HepG2 (cell line): ENCODE measurements at regions not wholly inside any gene's neighbourhood (a gene's known extent, or its start where the extent isn't known, plus 50 kb on each side); places are given as distances from the start of the nearest gene placed in this dataset.

ENCODE experiments used
- CEBPB ChIP-seq: IDR thresholded peaks from 2 replicates; pipeline ENCODE4 v1.6.1; 2011; ENCODE audit warnings: low read depth, low read length, improper control_type of control experiment, borderline replicate concordance
- CTCF ChIP-seq: sonication (generic); formaldehyde crosslinking; IDR thresholded peaks from 2 replicates; pipeline ENCODE4 v1.5.0; 2020; ENCODE audit warnings: mild to moderate bottlenecking, missing genetic modification reagents, moderate library complexity
- ETV6 ChIP-seq: sonication (generic); formaldehyde crosslinking; conservative IDR thresholded peaks from 2 replicates; pipeline ENCODE4 v1.4.0; 2020; ENCODE audit warnings: missing genetic modification reagents
- MXD4 ChIP-seq: IDR thresholded peaks from 2 replicates; pipeline ENCODE4 v1.6.1; 2016; ENCODE audit warnings: mild to moderate bottlenecking, missing biosample characterization, missing genetic modification reagents
- MYC ChIP-seq: sonication (generic); formaldehyde crosslinking; IDR thresholded peaks from 2 replicates; pipeline ENCODE4 v1.9.0; 2021; ENCODE audit warnings: missing genetic modification reagents, borderline replicate concordance
- NFYB ChIP-seq: sonication (generic); formaldehyde crosslinking; IDR thresholded peaks from 2 replicates; pipeline ENCODE4 v1.4.0; 2020; ENCODE audit warnings: missing genetic modification reagents
- SOX6 ChIP-seq, 2 experiments: fragments of 450-650 bp in 1 of 2; sonication (generic) in 1 of 2; formaldehyde crosslinking in 1 of 2; IDR thresholded peaks; 2 replicates each; pipeline versions ENCODE4 v1.4.0 to v1.6.1; 2017 to 2020; ENCODE audit warnings: antibody characterized with exemption in 1 of 2, mild to moderate bottlenecking in 1 of 2, missing genetic modification reagents in 1 of 2
- TBL1XR1 ChIP-seq: fragments of 150-350 bp; IDR thresholded peaks from 2 replicates; pipeline ENCODE4 v1.6.1; 2014; ENCODE audit warnings: borderline replicate concordance, low read length; ENCODE audit not compliant: partially characterized antibody
- ZBTB33 ChIP-seq: sonication (generic); formaldehyde crosslinking; IDR thresholded peaks from 2 replicates; pipeline ENCODE4 v1.4.0; 2020; ENCODE audit warnings: missing genetic modification reagents
- ZNF333 ChIP-seq: sonication (generic); formaldehyde crosslinking; IDR thresholded peaks from 2 replicates; pipeline ENCODE4 v1.4.0; 2020; ENCODE audit warnings: mild to moderate bottlenecking, missing genetic modification reagents, borderline replicate concordance
- ZNF510 ChIP-seq: sonication (generic); formaldehyde crosslinking; IDR thresholded peaks from 2 replicates; pipeline ENCODE4 v1.4.0; 2020; ENCODE audit warnings: low read depth, mild to moderate bottlenecking, missing genetic modification reagents
- ZNF792 ChIP-seq: IDR thresholded peaks from 2 replicates; pipeline ENCODE4 v1.6.1; 2016

GRCh38 chr3:83226751-83227150 is 1465.3 kb upstream of the GBE1 start:
- no peak for TF ChIP-seq MXD4 (CRISPR knock-in tag)
- TF ChIP-seq CTCF (CRISPR knock-in tag), result no peak
- no peak for TF ChIP-seq SOX6 (IDR thresholded peaks at IDR 0.05)
- TF ChIP-seq SOX6 (CRISPR knock-in tag; IDR thresholded peaks at IDR 0.05), result no peak
- TF ChIP-seq ZNF510 (CRISPR knock-in tag), result no peak
- no peak for TF ChIP-seq ETV6
- no peak for TF ChIP-seq ZNF792 (CRISPR knock-in tag)
- TF ChIP-seq NFYB (CRISPR knock-in tag), result no peak
- no peak for TF ChIP-seq ZNF333 (CRISPR knock-in tag)
- no peak for TF ChIP-seq CEBPB
- no peak for TF ChIP-seq MYC (CRISPR knock-in tag)
- no peak for TF ChIP-seq TBL1XR1
- no peak for TF ChIP-seq ZBTB33 (CRISPR knock-in tag)
